NOMO-1 treated with DMSO at 0.1 percent for 48 hours (cell line): ENCODE measurements at regions not wholly inside any gene's neighbourhood (a gene's known extent, or its start where the extent isn't known, plus 50 kb on each side); places are given as distances from the start of the nearest gene placed in this dataset.

Source experiments
- DNase-seq: peaks from one replicate; lab custom pipeline; 2025; ENCODE audit not compliant: unreplicated experiment; lab: John Stamatoyannopoulos, UW

DNA sequence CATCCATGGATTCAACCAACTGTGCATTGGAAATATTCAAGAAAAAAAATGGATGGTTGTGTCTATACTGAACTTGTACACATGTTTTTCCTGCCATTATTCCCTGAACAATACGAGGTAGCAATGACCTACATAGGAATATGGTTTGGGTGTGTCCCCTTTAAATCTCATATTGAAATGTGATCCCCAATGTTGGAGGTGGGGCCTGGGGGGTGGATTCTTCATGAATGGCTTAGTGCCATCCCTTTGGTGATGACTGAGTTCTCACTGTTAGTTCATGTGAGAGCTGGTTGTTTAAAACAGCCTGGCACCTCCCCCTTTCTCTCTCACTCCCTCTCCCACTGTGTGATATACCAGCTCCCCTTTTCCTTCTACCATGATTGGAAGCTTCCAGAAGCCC, 139.8 kb upstream of the BACH2 start:
- no peak for DNase-seq

DNA sequence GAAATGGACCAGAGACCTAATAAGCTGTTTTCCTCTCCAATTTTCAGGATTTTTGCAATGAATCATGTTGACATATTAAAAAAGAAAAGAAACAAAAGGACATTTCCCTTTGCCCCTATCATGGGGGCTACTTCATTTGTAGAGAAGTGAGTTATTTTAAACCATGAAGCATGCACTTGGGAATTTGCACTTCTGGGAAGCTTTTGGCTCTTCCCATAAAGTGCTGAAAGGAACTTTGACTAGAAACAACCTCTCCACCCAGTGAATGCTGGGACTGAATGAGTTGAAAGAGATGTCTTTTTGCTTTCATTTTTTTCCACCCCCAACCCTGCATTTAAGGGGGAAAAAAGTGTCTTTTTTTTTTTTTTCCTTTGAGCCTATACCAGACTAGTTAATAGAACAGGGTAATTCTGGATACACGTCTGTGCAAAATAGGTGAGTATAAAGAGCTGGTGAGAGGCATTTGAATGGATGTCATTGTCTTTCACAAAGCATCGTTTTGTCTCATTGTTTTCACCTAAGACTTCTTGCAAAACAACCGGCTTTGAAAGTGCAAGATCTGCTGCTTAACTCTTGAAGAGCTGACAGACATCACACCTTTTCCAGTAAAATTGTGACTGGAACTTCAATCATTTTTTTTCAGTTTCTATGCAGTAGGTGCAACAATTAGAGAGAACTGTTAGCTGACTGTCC, 138.7 kb upstream of the BACH2 start:
- no peak for DNase-seq

DNA sequence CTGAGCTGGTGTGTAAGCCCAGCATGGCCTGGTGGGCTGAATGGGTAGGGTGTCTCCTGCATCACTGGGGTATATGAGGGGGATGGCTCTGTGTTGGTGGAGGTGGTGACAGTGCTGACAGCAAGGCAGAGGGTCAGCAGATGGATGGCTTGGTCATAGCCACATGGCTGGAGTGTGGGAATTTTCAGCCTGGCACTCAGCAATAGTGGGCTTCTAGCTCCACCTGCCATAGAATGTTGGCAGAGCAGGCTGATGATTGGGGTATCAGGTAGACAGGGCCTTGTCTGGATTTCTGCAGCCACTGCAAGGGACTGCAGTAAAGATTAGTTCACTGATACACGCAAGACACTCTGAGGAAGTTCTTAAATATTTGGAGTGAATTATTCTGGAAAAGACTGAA, 137.5 kb upstream of the BACH2 start:
- DNase-seq: no peak

DNA sequence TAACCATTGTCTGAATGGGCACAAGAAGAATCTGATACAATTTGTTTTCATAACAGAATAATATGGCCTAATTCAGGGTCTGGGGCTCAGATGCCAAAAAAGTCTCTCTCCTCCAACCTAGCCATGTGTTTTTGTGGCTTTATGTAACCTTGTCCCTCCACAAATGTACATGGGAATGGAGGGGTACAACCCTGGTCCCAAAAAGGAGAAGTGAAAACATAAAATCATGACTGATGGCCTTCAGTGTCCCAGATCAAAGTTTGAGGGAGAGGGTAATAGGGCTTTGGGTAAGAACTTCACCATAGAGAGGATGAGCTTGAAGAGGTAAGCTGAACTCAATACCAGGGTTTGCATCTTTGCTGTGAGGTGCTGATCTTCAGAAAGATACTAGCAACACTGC, 136.3 kb upstream of the BACH2 start:
- no peak for DNase-seq

DNA sequence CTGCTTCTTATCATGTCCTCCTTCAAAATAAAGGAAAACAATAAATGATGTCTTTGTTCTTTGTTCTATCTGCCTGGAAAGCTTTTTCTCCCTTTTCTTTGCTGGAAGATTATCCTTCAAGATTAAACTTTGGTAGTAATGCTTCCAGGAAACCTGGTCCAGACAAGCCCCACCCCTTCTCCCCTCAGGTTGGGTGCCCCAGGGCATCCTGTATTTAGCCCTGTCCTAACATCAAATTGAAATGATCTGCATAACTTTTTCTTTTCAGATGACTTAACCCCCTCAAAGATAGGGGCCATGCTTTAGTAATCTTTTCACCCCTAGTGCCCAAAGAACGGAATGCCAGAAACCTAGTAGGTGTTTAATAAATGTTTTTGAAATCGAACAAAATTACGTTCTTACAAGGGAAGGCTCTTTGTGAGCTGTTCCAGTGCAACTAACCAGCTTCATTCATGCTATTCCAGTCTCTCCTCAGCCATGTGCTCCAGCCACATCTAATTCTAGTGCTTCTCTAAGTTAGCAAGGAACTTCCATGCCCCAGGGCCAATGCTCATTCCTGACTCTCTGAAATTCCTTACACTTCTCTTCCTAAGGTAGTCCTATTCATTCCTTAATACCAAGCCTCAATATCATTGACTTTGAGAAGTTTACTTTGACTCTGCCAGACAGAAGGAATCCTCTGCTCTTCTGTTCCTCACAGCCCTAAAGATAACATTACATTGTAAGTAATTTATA, 135.6 kb upstream of the BACH2 start:
- no peak for DNase-seq

DNA sequence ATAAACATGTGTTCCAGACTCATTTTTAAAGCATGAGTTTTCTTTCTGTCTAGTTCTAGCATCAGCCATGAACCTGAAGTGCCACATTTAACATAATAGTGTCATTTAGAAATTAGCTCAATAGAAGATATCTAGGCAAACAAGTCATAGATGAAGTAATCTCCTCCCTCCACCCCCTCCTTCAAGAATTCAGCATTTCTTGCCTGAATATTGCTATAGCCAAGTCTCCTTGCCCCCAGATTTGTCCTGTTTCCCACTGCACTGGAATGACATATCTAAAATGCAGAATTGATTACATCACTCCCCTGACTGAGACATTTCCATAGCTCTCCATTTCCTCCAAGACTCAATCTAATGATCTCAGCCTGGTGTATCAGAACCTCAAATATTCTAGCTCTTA, 134.9 kb upstream of the BACH2 start:
- DNase-seq: no peak

DNA sequence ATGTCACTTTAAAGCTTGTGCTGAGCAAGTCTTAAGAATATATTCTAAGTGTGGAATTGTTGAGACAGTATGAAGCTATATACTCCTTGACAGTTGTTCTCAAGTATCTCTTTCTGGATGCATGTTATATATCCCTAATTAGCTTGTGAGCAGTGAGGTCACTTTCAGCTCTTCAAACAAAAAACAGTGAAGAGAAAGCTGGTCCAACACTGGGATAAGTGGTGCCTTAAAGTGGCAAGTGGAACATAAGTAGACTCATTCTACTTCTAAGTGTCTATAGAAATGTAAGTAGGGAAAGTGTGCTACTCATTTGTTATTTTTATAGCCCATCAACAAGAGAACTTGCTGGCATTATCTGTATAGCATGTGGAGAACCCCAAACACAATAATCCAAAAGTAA, 133.1 kb upstream of the BACH2 start:
- no peak for DNase-seq

DNA sequence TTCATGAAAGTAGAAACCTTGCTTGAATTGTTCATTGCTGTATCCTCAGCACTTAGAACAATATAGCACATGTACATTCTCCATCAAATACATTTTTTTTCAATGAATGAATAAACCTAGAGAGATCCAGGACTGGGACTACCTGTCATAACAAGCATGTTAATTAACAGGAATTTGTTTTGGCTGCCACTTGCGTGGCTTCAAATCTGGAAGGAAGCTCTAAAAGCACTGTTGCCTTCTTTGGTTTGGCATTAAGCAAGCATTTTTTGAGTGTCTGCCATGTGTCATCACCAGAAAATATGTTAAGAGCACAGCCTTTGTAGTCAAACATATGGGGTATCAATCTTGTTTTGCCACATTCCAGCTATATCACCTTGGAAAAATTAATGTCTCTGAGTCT, 131.9 kb upstream of the BACH2 start:
- DNase-seq: no peak

DNA sequence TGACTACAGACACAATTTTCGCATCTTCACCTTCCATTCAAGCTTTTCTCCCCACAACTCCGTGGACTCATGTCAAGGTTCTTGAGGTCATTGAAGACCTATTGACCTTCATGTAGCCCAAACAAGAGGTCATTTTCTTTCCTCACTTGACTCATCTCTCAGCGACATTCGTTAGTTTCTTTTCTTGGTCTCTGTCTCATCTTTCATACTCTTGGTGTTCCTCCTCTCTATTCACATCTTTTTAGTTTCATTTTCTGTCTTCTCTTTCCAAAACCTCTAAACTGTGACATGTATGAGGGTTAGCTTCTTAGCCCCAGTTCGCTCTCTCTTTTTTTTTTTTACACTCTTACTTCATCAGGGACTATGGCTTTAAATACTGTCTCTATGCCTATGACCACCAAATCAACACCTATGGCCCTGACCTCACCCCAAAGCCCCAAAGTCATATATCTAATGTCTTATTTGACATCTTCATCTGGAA, 128.6 kb upstream of the BACH2 start:
- DNase-seq: no peak

DNA sequence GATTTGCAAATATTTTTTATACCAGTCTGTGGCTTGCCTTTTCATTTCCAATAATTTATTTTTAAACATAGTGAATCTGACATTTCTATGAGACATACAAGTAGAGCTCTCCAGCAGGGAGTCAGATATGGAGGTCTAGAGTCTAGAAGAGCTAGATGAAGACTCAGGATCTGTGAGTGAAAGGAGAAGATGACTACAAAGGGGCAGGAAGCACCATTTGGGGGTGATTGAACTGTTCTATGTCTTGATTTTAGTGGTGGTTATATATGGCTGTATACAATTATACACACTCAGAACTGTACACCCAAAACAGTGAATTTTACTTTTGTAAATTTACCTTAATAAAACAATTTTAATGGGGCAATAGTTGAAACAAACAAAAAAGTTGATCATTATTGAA, 127.9 kb upstream of the BACH2 start:
- no peak for DNase-seq

DNA sequence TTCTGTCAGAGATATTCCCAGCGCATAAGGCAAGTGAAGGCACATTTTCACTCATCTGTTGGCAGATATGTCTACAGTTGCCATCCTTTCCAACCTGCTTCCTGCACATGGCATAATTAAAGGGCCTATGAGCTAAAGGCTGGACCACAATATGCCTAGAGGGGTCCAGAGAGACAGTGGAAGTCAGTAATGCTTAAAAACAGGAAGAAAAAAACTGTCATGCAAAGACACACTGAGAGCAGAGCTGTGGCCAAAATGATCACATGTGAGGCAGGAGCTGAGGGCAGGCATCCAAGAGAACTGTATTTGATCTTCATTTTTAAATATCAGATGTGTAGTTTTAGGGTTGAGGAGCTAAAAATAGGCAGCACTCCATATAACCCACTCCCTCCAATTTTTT, 125.0 kb upstream of the BACH2 start:
- DNase-seq: no peak

DNA sequence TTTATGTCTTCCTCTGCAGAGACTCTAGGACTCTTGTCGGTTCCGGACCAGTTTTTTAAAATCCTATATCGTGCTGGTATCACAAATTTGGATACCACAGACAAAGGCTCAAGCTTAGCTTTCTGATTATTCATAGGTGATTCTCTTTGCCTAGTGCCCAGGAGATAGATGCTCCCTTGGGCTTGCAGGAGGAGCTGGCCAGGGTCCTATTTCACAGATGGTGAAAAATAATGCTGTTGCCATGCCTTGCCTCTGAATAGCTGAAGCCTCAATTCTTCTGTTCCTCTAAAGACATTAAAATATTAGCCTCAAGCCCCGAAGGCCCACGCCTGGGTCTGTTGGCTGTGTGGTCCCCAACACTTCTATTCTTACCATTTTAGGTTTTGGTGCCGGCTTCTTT, 123.9 kb upstream of the BACH2 start:
- no peak for DNase-seq

DNA sequence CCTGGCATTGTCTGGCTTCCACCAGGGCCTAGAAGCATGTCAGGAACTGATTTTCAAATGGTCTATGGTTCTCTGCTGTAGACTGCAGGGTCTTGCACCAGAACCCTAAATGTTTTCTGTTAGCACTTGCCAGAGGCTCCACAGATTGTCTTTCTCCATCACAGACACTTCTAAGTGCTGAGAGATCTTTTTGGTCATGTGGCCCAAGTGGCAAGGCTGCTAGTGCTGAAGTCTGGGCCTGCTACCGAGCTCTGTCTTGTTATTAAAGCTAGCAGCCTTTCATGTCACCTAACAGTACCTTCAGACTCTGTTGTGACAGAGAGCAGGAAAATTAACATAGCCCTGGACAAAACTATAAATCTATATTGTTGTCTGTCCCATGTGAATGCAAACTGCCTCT, 120.7 kb upstream of the BACH2 start:
- no peak for DNase-seq

DNA sequence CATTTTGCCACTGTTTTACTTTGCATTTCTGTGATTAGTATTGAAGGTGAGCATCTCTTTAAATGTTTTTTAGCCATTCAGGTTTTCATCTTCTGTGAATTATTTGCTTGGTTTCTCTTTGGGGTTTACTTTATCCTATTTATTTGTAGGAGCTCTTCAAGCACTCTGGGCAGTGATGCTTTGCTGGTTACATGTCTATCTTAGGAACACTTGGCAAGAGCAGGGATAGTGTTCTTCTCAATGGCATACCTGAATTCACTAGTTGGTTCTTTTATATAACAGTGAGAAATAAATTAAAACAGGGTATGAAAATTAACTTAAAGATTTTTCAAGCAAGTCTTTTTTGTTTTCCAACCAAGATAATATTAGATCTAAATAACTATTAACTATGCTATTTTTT, 119.7 kb upstream of the BACH2 start:
- no peak for DNase-seq

DNA sequence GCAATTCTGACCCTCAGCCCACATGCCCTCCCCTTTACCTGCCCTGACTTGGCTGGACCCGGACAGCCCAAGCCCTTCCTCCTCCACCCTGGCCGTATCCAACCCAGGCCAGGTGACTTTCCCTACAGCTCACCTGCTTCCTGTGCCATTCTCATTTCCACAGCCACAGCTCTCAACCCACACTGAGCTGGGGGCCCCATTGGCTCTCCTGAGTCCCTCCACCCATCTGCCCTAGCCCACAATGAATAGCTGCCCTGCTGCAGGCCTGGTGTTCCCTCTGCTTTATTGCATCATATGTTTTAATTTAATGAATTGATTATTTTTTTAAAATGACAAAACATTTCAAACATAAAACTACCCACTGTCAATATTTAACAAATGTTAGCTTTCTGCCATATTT, 118.5 kb upstream of the BACH2 start:
- no peak for DNase-seq

DNA sequence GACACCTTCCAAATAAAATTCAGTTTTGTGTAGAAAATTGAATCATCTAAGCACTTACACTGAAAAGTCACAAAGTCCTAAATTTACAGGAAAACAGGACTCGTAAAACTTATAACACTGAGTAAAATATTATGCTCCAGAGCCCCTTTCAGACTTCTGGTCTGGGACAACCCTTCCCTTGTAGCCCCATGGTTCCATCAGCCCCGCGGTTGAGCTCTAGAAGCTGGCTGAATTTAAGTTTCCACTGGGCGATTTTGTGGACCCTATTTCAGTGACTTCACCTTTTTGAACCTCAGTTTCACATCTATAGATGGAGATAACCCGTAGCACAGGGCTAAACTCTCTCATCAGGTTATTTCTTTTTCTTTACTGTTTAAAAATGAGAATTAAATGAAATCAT, 117.7 kb upstream of the BACH2 start:
- DNase-seq: no peak

DNA sequence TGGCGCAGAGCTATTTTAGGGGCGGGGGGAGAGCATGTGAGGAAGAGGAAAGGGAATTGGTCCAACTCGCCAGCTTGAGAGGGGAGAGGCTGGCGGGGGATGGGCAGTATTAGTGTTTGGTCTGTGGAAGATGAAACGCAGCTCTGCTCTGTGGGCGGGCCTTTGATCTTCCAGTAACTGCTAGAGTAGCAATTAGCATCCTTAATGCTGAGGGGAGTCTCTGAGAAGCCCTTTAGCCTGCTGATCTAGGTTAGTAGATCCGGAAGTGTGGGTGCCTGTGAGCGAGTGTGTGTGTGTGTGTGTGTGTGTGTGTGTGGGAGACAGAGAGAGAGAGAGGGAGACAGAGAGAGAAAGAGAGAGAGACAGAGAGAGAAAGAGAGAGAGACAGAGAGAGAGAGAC, 117.2 kb upstream of the BACH2 start:
- DNase-seq: no peak

DNA sequence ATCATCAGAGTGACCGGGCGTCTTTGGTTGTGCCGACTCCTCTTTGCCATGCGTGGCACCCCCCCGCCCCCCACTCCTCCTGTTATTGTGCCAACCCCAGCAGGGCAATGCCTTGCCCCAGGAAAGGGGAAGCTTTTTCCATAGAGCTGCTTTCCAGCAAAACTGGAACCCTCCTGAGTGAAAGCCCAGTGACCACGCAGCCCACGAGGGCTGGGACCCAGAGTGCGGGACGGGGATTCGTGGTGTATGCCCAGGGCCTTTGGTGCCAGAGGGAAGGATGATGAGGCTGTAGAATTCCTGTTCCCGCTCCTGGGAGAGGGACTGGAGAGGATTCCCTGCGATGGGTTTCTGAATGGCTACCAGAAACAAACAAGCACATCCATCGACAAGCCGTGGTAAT, 116.8 kb upstream of the BACH2 start:
- no peak for DNase-seq

DNA sequence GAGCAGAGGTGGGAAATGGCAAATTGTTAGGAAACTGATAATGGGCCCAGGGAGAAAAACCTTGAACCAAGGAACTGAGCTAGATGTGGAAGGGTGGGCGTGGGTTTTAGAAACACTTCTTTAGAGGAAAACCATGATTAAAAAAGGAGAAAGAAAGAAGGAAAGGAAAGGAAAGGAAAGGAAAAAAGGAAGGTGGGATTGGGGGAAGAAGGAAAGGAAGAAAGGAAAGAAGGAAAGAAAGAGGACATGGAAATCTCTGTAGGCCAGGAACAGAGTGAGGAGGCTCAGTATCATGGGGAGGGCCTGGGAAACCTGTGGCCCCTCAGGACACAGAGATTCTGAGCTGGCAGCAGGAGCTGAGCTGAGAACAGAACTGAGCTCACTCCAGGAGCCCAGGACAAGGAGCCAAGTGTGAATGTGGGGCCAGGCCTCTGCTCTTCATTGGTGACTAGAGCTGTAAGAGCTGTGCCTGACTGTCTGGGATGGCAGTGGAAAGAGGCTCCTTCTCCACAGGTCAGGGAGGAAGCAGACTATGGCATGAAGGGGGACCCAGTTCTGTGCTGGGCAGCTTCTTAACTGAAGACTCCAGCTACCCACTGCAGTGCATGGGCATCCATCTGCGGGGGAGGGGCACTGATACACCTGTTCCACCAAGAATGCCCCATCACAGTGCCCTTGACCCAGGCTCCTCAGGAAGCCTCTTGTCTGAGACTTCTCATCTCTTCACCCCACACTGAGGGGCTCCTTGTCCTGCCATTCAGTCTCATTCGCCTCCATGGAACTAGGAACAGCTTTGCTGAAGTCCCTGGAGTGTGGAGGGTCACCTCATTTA, 116.1 kb upstream of the BACH2 start:
- DNase-seq: no peak

DNA sequence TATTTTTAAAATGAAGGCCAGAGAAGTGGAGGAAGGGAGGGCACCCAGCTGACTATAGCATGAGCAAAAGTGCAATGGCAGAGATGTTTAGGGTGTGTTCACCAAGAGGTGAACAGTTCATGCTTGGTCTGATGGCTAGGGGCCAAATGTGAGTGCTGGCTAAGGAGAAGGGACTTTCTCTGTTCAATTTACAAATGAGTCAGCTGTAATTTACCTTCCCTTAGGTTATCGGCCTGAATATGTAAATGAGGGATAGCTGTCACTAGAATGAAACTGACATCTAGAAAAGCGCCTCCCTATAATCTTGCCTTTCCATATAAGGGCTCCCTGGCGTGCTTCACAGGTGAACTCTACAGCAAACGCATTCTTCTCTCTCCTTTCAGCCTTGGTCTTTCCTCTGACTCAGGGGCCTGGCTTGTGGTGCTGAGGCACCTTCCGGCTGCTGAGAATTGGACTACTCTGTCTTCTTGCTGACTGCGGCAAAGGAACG, 114.7 kb upstream of the BACH2 start:
- no peak for DNase-seq

DNA sequence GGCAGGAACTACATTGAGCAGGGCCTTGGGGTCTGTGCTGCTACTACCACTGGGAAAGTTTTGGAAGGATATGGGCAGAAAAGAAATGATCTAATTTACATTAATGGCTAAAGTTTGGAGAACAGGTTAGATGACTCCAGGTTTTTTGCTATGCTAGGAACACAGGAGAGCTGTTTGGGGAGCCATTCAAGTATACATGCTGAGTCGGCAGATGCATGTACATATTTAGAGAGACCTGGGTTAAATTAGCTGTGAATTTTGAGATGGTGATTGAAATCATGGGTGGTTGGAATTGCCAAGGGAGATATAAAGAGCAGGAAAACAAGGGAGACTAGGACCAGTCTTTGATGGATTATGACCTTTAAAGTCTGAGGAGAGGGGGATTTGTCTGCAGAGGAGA, 113.1 kb upstream of the BACH2 start:
- DNase-seq: no peak

DNA sequence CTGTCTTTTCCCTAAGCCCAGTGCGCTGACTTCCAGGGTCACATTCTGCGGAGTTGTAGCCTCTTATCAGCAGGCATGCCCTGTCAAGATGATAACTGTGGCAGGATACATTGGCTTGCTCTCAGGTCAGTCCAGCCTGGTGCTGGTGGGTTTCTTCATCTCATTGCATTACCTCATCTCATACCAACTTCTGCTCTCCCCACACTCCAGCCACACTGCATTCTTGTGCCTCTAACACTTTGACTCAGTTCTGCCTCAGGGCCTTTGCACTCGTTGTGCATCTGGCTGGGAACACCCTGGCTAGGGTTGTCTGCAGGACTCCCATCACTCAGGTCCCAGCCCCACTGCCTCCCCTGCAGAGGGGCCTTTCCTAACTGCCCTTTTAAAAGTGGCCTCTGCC, 110.3 kb upstream of the BACH2 start:
- DNase-seq: no peak
